Activated T-helper 1 cell treated with anti-CD3 and anti-CD28 coated beads, Interleukin-12 subunit alpha, Interleukin-12 subunit beta, Interleukin-2, Interleukin-4 antibody, amounts not matched to agents 30 ng/mL and 10 ng/mL and 1 ng/mL, durations not matched to agents 14 hours and 24 hours and 36 hours (primary cell): ENCODE measurements at regions not wholly inside any gene's neighbourhood (a gene's known extent, or its start where the extent isn't known, plus 50 kb on each side); places are given as distances from the start of the nearest gene placed in this dataset.

Experiments used
- DNase-seq: peaks from one replicate; pipeline ENCODE4 v3.0.0; 2021; ENCODE audit warnings: low spot score
- H3K27ac Mint-ChIP-seq: one replicate; pipeline ENCODE4 v1.8.0; 2021; ENCODE audit warnings: mild to moderate bottlenecking, mixed read lengths
- H3K27me3 Mint-ChIP-seq: one replicate; pipeline ENCODE4 v1.8.0; 2022; ENCODE audit warnings: mild to moderate bottlenecking, moderate library complexity, mixed read lengths; ENCODE audit not compliant: insufficient read depth
- H3K36me3 Mint-ChIP-seq: one replicate; pipeline ENCODE4 v1.8.0; 2021; ENCODE audit warnings: low read depth, mixed read lengths
- H3K4me1 Mint-ChIP-seq: one replicate; pipeline ENCODE4 v1.8.0; 2021; ENCODE audit warnings: low read depth, mixed read lengths
- H3K4me3 Mint-ChIP-seq: one replicate; pipeline ENCODE4 v1.8.0; 2021; ENCODE audit warnings: mild to moderate bottlenecking, moderate library complexity, mixed read lengths
- H3K9me3 Mint-ChIP-seq: one replicate; pipeline ENCODE4 v1.8.0; 2021; ENCODE audit warnings: mixed read lengths
- intact Hi-C: fragments of 100-400 bp; cut with micrococcal nuclease; formaldehyde crosslinking; loops from one replicate; pipeline ENCODE4 v1.15.1; 2024

- Mint-ChIP-seq H3K36me3 (peaks cover 4% of the 10 kb centered on the region), H3K27ac (no peak overlapping the region), H3K4me3 (no peak overlapping the region), H3K4me1 (peaks cover 5% of the 10 kb centered on the region), H3K9me3 (peaks cover 14% of the 10 kb centered on the region), H3K27me3 (peaks cover 3% of the 10 kb centered on the region)
- intact Hi-C loops: no loop called here
- DNase-seq: no peak
Measured at GRCh38 chr17:77510133-77510796, 369.5 kb downstream of the SEC14L1 start.

- H3K36me3 Mint-ChIP-seq: peaks cover 4% of the 10 kb centered on the region
- no peak for DNase-seq
- peaks cover 14% of the 10 kb centered on the region for H3K9me3 Mint-ChIP-seq
- no peak overlapping the region for H3K27ac Mint-ChIP-seq
- peaks cover 5% of the 10 kb centered on the region for H3K4me1 Mint-ChIP-seq
- H3K4me3 Mint-ChIP-seq: no peak overlapping the region
- peaks cover 5% of the 10 kb centered on the region for H3K27me3 Mint-ChIP-seq
- intact Hi-C loops: no loop called here
Measured at GRCh38 chr17:77511514-77512061, 370.8 kb downstream of the SEC14L1 start.

GRCh38 chr17:77512062-77512946 lies 371.5 kb downstream of the SEC14L1 start:
- peaks cover 8% of the 10 kb centered on the region for H3K27me3 Mint-ChIP-seq
- H3K36me3 Mint-ChIP-seq: peaks cover 4% of the 10 kb centered on the region
- intact Hi-C loops: no loop called here
- no peak overlapping the region for H3K27ac Mint-ChIP-seq
- H3K9me3 Mint-ChIP-seq: peaks cover 14% of the 10 kb centered on the region
- peaks cover 5% of the 10 kb centered on the region for H3K4me1 Mint-ChIP-seq
- no peak overlapping the region for H3K4me3 Mint-ChIP-seq
- DNase-seq: no peak

- peaks cover 5% of the 10 kb centered on the region for H3K4me1 Mint-ChIP-seq
- DNase-seq: no peak
- H3K4me3 Mint-ChIP-seq: no peak overlapping the region
- peaks cover 4% of the 10 kb centered on the region for H3K36me3 Mint-ChIP-seq
- intact Hi-C loops: no loop called here
- H3K27me3 Mint-ChIP-seq: peaks cover 8% of the 10 kb centered on the region
- peaks cover 14% of the 10 kb centered on the region for H3K9me3 Mint-ChIP-seq
- H3K27ac Mint-ChIP-seq: no peak overlapping the region
Measured at GRCh38 chr17:77513045-77513444, 372.3 kb downstream of the SEC14L1 start.

- DNase-seq: no peak
- peaks cover 12% of the 10 kb centered on the region for H3K27me3 Mint-ChIP-seq
- H3K27ac Mint-ChIP-seq: no peak overlapping the region
- intact Hi-C loops: no loop called here
- peaks cover 4% of the 10 kb centered on the region for H3K36me3 Mint-ChIP-seq
- H3K4me3 Mint-ChIP-seq: no peak overlapping the region
- H3K9me3 Mint-ChIP-seq: peaks cover 14% of the 10 kb centered on the region
- peaks cover 5% of the 10 kb centered on the region for H3K4me1 Mint-ChIP-seq
Measured at GRCh38 chr17:77515227-77515626, 374.5 kb downstream of the SEC14L1 start.

GRCh38 chr17:77516902-77517301 lies 376.1 kb downstream of the SEC14L1 start:
- Mint-ChIP-seq H3K27ac (no peak overlapping the region), H3K4me1 (peaks cover 2% of the 10 kb centered on the region), H3K27me3 (peaks cover 12% of the 10 kb centered on the region), H3K9me3 (peaks cover 6% of the 10 kb centered on the region), H3K4me3 (no peak overlapping the region), H3K36me3 (peaks cover 4% of the 10 kb centered on the region)
- no peak for DNase-seq
- intact Hi-C loops: no loop called here

- H3K4me3 Mint-ChIP-seq: no peak overlapping the region
- intact Hi-C loops: no loop called here
- no peak overlapping the region for H3K27ac Mint-ChIP-seq
- H3K9me3 Mint-ChIP-seq: no peaks in the 10 kb centered on the region
- no peaks in the 10 kb centered on the region for H3K4me1 Mint-ChIP-seq
- no peak for DNase-seq
- peaks cover 12% of the 10 kb centered on the region for H3K27me3 Mint-ChIP-seq
- no peaks in the 10 kb centered on the region for H3K36me3 Mint-ChIP-seq
Measured at GRCh38 chr17:77521076-77521475, 380.3 kb downstream of the SEC14L1 start.

GRCh38 chr17:77523540-77523939 lies 382.8 kb downstream of the SEC14L1 start:
- intact Hi-C loops: no loop called here
- no peak overlapping the region for H3K4me3 Mint-ChIP-seq
- H3K27me3 Mint-ChIP-seq: peaks cover 17% of the 10 kb centered on the region
- DNase-seq: no peak
- H3K4me1 Mint-ChIP-seq: no peaks in the 10 kb centered on the region
- H3K9me3 Mint-ChIP-seq: no peaks in the 10 kb centered on the region
- no peaks in the 10 kb centered on the region for H3K36me3 Mint-ChIP-seq
- no peak overlapping the region for H3K27ac Mint-ChIP-seq

GRCh38 chr17:77526259-77526711 lies 385.5 kb downstream of the SEC14L1 start:
- peaks cover 21% of the 10 kb centered on the region for H3K27me3 Mint-ChIP-seq
- intact Hi-C loops: no loop called here

GRCh38 chr17:77526728-77527350 lies 386.1 kb downstream of the SEC14L1 start:
- Mint-ChIP-seq H3K36me3 (no peaks in the 10 kb centered on the region), H3K9me3 (no peaks in the 10 kb centered on the region), H3K4me1 (no peaks in the 10 kb centered on the region), H3K4me3 (no peak overlapping the region), H3K27ac (no peak overlapping the region), H3K27me3 (peaks cover 21% of the 10 kb centered on the region)
- intact Hi-C loops: no loop called here
- no peak for DNase-seq

More at GRCh38 chr17:77526259-77526711, 385.5 kb downstream of the SEC14L1 start:
- Mint-ChIP-seq H3K36me3 (no peaks in the 10 kb centered on the region), H3K4me1 (no peaks in the 10 kb centered on the region), H3K9me3 (no peaks in the 10 kb centered on the region), H3K4me3 (no peak overlapping the region), H3K27ac (no peak overlapping the region)
- no peak for DNase-seq

GRCh38 chr17:77527409-77527808 lies 386.6 kb downstream of the SEC14L1 start:
- Mint-ChIP-seq H3K4me3 (no peak overlapping the region), H3K9me3 (no peaks in the 10 kb centered on the region), H3K27me3 (peaks cover 23% of the 10 kb centered on the region), H3K36me3 (no peaks in the 10 kb centered on the region), H3K4me1 (no peaks in the 10 kb centered on the region), H3K27ac (no peak overlapping the region)
- no peak for DNase-seq
- intact Hi-C loops: no loop called here

- peaks cover 23% of the 10 kb centered on the region for H3K27me3 Mint-ChIP-seq
- no peak overlapping the region for H3K27ac Mint-ChIP-seq
- no peaks in the 10 kb centered on the region for H3K36me3 Mint-ChIP-seq
- no peaks in the 10 kb centered on the region for H3K4me1 Mint-ChIP-seq
- H3K4me3 Mint-ChIP-seq: peak overlapping the region; percentile 22
- DNase-seq: no peak
- no peaks in the 10 kb centered on the region for H3K9me3 Mint-ChIP-seq
- intact Hi-C loops: no loop called here
Measured at GRCh38 chr17:77527836-77528505, 387.2 kb downstream of the SEC14L1 start.
